WTC11 (cell line): ENCODE measurements at regions not wholly inside any gene's neighbourhood (a gene's known extent, or its start where the extent isn't known, plus 50 kb on each side); places are given as distances from the start of the nearest gene placed in this dataset.

ENCODE experiments used
- ATAC-seq: fragments of 200-7000 bp; cut with Tn5 transposase; 2 replicates; pipeline ENCODE4 v1.10.0; 2021; ENCODE audit warnings: mild to moderate bottlenecking, moderate library complexity
- CTCF ChIA-PET: fragments of 300-600 bp; sonication (Branson Sonifier 250); formaldehyde crosslinking; loops from one replicate; lab custom pipeline; 2021; ENCODE audit warnings: antibody characterized with exemption; lab: Charles Lee
- POLR2A ChIA-PET: fragments of 350-600 bp; sonication (Branson Sonifier 250); formaldehyde crosslinking; loops from one replicate; lab custom pipeline; 2021; ENCODE audit warnings: antibody characterized with exemption; lab: Charles Lee
- DNase-seq: peaks from one replicate; pipeline ENCODE4 v3.0.0; 2021; ENCODE audit warnings: low spot score
- H3K27ac Mint-ChIP-seq: 2 replicates; pipeline ENCODE4 v1.8.0; 2021; ENCODE audit warnings: mixed read lengths
- H3K27me3 Mint-ChIP-seq: 2 replicates; pipeline ENCODE4 v1.8.0; 2021; ENCODE audit warnings: low read depth, mild to moderate bottlenecking, moderate library complexity, mixed read lengths
- H3K36me3 Mint-ChIP-seq: 2 replicates; pipeline ENCODE4 v1.8.0; 2021; ENCODE audit warnings: mixed read lengths
- H3K4me1 Mint-ChIP-seq: 2 replicates; pipeline ENCODE4 v1.8.0; 2022; ENCODE audit warnings: mixed read lengths
- H3K4me3 Mint-ChIP-seq: 2 replicates; pipeline ENCODE4 v1.8.0; 2021; ENCODE audit warnings: mild to moderate bottlenecking, moderate library complexity, mixed read lengths
- H3K9me3 Mint-ChIP-seq: 2 replicates; pipeline ENCODE4 v1.8.0; 2021; ENCODE audit warnings: mixed read lengths
- ELF4 ChIP-seq: sonication (generic); formaldehyde crosslinking; IDR thresholded peaks from 2 replicates; pipeline ENCODE4 v1.8.1; 2022; ENCODE audit warnings: low read depth, mild to moderate bottlenecking, moderate library complexity, missing genetic modification reagents
- EMX1 ChIP-seq: fragments of 250-450 bp; sonication (Bioruptor Pico); IDR thresholded peaks from 2 replicates; pipeline ENCODE4 v1.8.0; 2021; ENCODE audit warnings: mild to moderate bottlenecking
- ERG ChIP-seq: fragments of 250-450 bp; sonication (Bioruptor Pico); IDR thresholded peaks from 2 replicates; pipeline ENCODE4 v1.8.0; 2021; ENCODE audit warnings: mild to moderate bottlenecking
- GTF2I ChIP-seq: fragments of 250-450 bp; sonication (Bioruptor Pico); conservative IDR thresholded peaks from 2 replicates; pipeline ENCODE4 v1.4.0; 2021; ENCODE audit warnings: mild to moderate bottlenecking
- KAT7 ChIP-seq: sonication (generic); formaldehyde crosslinking; IDR thresholded peaks from 2 replicates; pipeline ENCODE4 v1.8.1; 2023; ENCODE audit warnings: missing genetic modification reagents, mild to moderate bottlenecking, borderline replicate concordance
- NFATC4 ChIP-seq: fragments of 250-450 bp; sonication (Bioruptor Pico); IDR thresholded peaks from 2 replicates; pipeline ENCODE4 v1.9.0; 2021; ENCODE audit warnings: mild to moderate bottlenecking
- NFE2L1 ChIP-seq: sonication (generic); formaldehyde crosslinking; IDR thresholded peaks from 2 replicates; pipeline ENCODE4 v1.8.1; 2023; ENCODE audit warnings: missing genetic modification reagents
- NR1H2 ChIP-seq: sonication (generic); formaldehyde crosslinking; IDR thresholded peaks from 2 replicates; pipeline ENCODE4 v1.9.0; 2021; ENCODE audit warnings: mild to moderate bottlenecking, moderate library complexity, missing genetic modification reagents
- USF2 ChIP-seq: sonication (generic); formaldehyde crosslinking; IDR thresholded peaks from 2 replicates; pipeline ENCODE4 v1.8.1; 2023; ENCODE audit warnings: mild to moderate bottlenecking, missing genetic modification reagents, moderate library complexity
- ZNF425 ChIP-seq: fragments of 250-450 bp; sonication (Bioruptor Pico); conservative IDR thresholded peaks from 2 replicates; pipeline ENCODE4 v1.9.0; 2021; ENCODE audit warnings: mild to moderate bottlenecking
- TF ChIP-seq, protein P1 (sequence below): sonication (generic); formaldehyde crosslinking; IDR thresholded peaks from 2 replicates; pipeline ENCODE4 v1.8.1; 2023; ENCODE audit warnings: mild to moderate bottlenecking, missing genetic modification reagents, moderate library complexity
- TF ChIP-seq, protein P2 (sequence below): fragments of 250-450 bp; sonication (Bioruptor Pico); IDR thresholded peaks from 2 replicates; pipeline ENCODE4 v2.1.2; 2022; ENCODE audit warnings: mild to moderate bottlenecking, moderate library complexity
- TF ChIP-seq, protein P3 (sequence below): sonication (generic); formaldehyde crosslinking; conservative IDR thresholded peaks from 2 replicates; pipeline ENCODE4 v1.8.1; 2023; ENCODE audit warnings: mild to moderate bottlenecking, low read depth, missing genetic modification reagents, moderate library complexity

DNA sequence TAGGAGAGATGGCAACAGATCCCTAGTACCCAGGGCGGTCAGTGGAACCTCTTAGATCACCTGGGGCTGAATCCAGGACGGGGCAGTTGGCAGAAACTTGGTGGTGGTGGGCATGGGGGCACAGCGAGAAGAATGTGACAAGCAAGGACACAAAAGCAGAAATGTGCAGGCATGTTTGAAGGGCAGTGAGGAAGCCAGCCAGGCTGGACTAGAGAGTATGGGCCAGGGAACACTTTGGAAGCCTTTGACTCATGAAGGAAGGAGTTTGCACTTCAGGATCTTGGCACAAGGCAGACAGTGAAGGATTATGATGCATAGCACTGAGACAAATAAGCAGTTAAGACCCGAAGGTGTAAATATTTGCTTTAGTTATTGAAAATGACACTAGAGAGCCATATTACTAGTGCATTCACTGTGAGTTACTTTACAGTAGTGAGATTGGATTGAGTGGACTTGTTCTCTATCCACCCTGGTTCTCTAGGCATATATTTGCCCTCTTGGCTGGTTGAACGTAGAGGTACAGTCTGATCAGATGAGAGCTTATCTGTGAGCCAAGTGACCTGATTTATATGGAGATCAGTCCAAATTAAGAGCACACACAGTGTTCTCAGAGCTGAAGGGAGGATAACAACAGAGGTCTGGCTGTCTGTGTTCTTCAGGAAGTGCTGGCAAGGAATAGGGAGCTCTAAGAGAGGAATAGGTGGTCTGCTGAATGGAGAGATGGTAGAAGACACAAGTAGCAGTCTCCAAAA is 210.4 kb downstream of the SNX19 start (continued):
- TF ChIP-seq, protein P1, sequence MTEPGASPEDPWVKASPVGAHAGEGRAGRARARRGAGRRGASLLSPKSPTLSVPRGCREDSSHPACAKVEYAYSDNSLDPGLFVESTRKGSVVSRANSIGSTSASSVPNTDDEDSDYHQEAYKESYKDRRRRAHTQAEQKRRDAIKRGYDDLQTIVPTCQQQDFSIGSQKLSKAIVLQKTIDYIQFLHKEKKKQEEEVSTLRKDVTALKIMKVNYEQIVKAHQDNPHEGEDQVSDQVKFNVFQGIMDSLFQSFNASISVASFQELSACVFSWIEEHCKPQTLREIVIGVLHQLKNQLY (CRISPR knock-in tag) = no peak
- TF ChIP-seq ERG (CRISPR knock-in tag) (no peak), USF2 (no peak)

- Mint-ChIP-seq H3K27me3 (peaks cover 3% of the 10 kb centered on the region; the same call in 1 of the 2 replicates), H3K9me3 (peaks cover 23% of the 10 kb centered on the region), H3K4me3 (no peak overlapping the region), H3K27ac (no peak overlapping the region), H3K36me3 (no peaks in the 10 kb centered on the region), H3K4me1 (peaks cover 4% of the 10 kb centered on the region)
- POLR2A ChIA-PET = no interaction called here
- TF ChIP-seq, protein P1 (CRISPR knock-in tag) = no peak
- no peak for TF ChIP-seq GTF2I (CRISPR knock-in tag)
- no peak for TF ChIP-seq NR1H2 (CRISPR knock-in tag)
- no peak for TF ChIP-seq NFE2L1 (CRISPR knock-in tag)
- TF ChIP-seq ZNF425 (CRISPR knock-in tag) = no peak
- no peak for TF ChIP-seq NFATC4 (CRISPR knock-in tag)
- TF ChIP-seq, protein P2, sequence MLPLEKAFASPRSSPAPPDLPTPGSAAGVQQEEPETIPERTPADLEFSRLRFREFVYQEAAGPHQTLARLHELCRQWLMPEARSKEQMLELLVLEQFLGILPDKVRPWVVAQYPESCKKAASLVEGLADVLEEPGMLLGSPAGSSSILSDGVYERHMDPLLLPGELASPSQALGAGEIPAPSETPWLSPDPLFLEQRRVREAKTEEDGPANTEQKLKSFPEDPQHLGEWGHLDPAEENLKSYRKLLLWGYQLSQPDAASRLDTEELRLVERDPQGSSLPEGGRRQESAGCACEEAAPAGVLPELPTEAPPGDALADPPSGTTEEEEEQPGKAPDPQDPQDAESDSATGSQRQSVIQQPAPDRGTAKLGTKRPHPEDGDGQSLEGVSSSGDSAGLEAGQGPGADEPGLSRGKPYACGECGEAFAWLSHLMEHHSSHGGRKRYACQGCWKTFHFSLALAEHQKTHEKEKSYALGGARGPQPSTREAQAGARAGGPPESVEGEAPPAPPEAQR (CRISPR knock-in tag) = no peak
- TF ChIP-seq EMX1 (CRISPR knock-in tag) = no peak
- TF ChIP-seq, protein P3, sequence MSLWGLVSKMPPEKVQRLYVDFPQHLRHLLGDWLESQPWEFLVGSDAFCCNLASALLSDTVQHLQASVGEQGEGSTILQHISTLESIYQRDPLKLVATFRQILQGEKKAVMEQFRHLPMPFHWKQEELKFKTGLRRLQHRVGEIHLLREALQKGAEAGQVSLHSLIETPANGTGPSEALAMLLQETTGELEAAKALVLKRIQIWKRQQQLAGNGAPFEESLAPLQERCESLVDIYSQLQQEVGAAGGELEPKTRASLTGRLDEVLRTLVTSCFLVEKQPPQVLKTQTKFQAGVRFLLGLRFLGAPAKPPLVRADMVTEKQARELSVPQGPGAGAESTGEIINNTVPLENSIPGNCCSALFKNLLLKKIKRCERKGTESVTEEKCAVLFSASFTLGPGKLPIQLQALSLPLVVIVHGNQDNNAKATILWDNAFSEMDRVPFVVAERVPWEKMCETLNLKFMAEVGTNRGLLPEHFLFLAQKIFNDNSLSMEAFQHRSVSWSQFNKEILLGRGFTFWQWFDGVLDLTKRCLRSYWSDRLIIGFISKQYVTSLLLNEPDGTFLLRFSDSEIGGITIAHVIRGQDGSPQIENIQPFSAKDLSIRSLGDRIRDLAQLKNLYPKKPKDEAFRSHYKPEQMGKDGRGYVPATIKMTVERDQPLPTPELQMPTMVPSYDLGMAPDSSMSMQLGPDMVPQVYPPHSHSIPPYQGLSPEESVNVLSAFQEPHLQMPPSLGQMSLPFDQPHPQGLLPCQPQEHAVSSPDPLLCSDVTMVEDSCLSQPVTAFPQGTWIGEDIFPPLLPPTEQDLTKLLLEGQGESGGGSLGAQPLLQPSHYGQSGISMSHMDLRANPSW = no peak
- no peak for TF ChIP-seq KAT7
- no peak for TF ChIP-seq ELF4 (CRISPR knock-in tag)
- DNase-seq (no peak), ATAC-seq (no peak)
- CTCF ChIA-PET = no interaction called here
Measured at GRCh38 chr11:130706572-130706971, 209.7 kb downstream of the SNX19 start.
